ENCODE measurements at regions not wholly inside any gene's neighbourhood (a gene's known extent, or its start where the extent isn't known, plus 50 kb on each side); places are given as distances from the start of the nearest gene placed in this dataset.

DNA sequence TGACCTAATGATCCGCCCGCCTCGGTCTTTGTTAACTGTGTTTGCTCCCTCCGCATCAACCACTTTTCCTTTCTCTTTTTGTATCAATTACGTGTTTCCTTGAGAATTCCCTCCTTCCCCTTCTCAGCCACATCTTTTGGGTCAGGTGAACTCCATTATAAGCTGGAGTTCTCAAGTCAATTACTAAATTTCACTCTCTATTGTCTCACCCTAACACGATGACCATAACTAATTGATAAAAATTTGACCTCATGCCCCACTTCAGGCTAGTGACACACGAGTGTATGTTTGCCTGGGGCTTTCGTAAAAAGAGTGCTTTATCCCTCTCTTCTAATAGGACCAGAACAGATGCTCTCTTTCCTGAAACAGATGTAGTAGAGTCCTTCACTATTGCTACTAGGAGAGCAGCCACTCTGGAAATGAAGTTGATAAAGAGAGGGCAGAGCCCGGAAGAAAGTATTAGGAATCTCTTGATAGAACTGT, 403.6 kb upstream of the ANXA10 start:
- no peak for DNase-seq (ENCODE audit: low read depth in 2 of 2)

DNA sequence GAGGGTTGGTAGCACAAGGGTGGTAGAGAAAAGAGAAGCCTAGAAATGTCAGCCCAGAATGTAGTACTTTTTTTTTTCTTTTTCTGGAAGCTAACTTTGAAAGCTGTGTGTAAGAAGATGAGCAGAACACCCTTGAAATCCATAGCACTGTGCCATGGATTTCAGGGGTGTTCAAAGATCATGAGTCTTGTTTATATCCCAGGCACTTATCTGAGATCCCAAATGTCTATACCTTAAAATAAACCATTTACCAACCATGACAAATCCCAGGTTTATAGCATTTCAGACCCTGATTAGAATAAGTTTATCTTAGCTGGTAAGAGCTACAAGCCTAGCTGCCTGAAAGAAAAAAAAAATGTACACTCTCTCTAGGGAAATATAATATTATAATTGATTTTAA, 389.9 kb upstream of the ANXA10 start:
- DNase-seq (ENCODE audit: low read depth in 2 of 2), result no peak

DNA sequence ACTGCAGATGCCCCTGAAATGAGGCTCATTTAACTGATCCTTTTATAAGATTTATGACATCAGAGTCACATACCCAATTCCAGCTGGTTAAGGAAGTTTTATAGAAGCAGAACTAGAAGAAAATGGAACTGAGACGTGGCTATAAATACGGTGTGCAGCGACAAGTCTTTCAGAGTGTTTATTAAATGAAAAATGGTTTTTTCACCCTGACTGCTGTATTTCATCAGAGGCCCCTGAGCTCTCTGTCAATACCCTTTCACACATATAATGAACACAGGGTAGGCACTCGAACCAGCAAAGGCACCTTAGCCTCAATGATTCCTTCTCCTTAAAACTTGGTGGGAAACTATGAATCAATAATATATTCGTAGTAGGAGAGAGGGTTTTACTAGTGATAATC, 380.8 kb upstream of the ANXA10 start:
- no peak for DNase-seq (ENCODE audit: low read depth in 2 of 2)

DNA sequence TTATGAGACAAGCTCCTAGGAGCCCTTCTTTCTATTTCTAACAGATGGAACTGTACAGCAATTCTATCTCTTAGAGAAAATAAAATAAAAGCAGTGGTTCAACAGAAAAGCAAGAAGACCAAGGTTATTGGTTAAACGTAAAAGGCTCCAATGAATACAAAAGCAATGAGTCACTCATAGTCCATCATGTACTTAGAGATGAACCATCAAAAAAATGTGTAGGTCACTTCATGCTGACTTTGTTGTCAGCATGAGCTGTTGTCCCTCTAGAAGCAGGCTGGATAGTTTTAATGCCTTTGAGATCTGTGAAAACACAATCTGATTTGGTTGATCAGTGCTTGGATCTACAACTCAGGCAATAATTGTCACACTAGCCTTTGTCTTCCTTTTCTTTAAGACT, 378.6 kb upstream of the ANXA10 start:
- no peak for DNase-seq (ENCODE audit: low read depth in 2 of 2)

DNA sequence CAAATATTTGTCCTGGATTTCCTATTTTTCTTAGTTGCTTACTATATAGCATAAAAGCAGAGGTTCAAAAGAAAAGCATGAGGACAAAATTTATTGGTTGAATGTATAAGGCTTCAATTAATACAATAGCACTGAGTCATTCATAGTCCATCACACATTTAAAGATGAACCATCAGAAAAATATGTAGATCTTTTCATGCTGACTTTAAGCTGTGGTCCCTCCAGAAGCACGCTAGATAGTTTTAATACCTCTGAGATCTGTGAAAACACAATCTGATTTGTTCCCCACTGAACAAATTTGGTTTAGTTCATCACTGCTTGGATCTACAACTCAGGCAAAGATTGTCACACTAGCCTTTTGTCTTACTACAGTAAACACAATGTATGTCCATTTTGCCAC, 377.2 kb upstream of the ANXA10 start:
- DNase-seq (ENCODE audit: low read depth in 2 of 2), result no peak

DNA sequence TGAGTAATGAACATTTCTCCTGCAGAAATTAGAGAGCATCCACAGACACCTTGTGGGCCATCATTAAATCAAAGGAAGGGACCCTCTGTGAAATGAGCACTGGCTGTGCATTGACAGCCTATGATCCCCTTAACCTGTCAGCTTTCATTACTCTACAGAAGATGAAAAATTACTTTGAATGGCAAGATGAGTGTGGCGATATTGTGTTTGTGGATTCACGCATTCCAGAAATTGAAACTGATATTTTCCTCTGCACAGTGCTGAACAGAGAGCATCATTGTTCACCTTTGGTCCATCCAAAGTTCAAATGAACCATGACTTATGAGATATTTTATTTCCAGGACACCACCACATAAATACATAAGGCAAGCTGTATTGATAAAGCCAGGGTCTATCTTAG, 374.8 kb upstream of the ANXA10 start:
- DNase-seq (ENCODE audit: low read depth in 2 of 2), result no peak

DNA sequence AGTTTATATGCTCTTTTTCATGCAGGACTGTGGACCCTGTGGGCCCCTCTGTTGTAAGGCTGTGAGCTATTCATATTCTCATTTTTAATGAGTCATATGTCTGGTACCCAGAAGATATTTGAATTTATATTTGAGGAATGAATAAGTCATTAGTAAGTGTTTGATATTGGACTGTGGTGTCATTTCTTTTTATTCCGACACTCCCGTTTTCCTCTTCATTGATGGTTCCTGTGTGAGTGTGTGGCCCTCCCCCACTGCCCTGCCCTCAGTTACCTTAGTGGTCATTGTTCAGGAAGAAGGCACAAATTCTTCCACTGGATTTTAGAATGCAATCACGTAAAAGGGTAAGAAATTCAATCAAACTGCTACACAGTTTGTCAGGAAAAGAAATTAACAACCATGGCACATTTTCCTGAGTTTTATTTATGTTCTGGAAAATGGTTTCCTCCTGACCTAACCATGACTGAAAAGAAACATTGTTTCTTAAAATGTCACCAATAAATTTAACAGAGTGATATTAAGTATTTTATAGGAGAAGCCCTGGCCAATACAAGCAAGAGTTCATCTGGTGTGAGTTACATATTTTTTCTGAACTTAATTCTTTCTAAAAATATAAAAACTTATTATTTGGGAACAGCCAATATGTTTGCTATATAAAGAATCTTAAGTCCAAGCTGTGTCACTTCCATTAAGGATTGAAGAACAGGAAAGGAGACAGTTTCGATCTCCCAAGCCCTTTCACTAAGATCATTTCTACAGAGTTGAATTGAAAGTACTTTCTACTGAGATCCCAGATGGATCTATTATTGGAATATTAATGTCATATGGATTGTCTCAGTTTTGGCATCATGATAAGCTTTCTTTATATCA, 370.5 kb upstream of the ANXA10 start:
- no peak for DNase-seq (ENCODE audit: low read depth in 2 of 2)

DNA sequence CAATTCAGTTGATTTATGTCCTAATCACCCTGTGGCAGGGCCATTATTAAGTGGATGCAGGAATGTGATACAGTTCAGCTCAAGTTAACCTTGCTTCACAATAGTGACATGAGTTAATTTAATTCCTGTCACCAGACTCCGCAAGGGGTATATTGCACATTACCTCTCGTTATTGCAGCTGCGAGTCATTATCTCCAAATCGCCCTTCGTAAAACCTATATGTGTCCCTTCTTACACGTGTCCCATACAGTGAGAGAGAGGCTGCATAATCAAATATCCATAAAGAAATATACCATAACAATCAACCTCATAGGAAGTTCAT, 369.9 kb upstream of the ANXA10 start:
- no peak for DNase-seq (ENCODE audit: low read depth in 2 of 2)

DNA sequence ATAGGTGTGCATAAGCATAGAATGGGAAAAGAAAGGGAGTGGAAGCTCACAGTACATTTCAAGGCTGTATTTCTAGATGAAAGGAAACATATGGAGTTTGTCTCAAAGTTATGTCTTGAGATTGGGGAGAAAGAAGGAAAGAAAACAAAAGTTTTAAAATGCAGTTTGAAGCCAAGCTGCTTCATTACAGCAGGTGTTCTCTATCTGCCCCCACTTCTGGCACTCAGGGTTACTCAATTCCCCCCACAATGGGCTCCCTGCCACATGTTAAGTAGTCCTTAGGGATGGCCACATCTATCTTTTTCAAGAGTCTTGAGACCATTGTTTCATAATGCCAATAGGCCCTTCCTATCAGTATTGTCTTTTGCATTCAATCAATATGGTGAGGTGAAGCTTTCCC, 367.4 kb upstream of the ANXA10 start:
- no peak for DNase-seq (ENCODE audit: low read depth in 2 of 2)

DNA sequence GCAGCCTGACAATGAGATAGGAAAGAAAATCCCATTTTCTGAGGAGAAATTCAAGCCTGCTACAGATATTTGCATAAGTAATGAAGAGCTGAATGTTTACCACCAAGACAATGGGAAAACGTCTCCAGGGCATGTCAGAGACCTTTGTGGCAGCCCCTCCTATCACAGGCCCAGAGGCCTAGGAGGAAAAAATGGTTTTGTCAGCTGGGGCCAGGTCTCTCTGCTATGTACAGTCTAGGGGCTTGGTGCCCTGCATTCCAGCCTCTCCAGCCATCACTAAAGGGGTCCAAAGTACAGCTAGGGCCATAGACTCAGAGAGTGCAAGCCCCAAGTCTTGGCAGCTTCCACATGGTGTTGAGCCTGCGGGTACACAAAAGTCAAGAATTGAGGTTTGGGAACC, 361.6 kb upstream of the ANXA10 start:
- no peak for DNase-seq (ENCODE audit: low read depth in 2 of 2)

DNA sequence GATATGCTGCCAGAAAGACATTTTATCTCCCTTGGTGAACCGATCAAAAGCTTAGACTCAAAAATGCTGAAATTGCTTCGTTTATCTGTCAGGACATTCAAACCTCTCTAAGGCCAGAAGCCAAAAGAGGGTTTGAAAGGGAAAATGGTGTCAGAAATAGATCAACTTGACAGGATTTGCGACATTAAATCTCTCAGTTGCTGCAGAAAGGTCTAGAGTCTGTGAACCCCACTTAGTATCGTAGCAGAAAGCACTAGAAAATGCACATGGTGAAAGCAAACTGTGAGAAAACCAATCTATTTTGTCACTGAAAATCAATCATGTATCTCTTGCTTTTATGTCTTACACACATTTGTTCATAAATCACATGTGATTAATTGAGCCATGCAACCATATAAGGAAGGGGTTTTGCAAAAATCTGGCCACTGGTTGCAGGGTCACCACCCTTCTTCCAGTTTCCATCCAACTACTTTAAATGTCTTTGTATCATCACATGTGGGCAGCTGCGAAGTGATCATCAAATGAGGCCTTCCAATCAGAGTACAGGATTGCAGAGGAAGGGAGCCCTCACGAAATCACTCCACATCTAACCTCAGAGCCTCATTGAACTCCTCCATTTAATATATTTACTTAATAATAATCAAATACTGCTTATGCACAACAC, 347.2 kb upstream of the ANXA10 start:
- no peak for DNase-seq (ENCODE audit: low read depth in 2 of 2)

DNA sequence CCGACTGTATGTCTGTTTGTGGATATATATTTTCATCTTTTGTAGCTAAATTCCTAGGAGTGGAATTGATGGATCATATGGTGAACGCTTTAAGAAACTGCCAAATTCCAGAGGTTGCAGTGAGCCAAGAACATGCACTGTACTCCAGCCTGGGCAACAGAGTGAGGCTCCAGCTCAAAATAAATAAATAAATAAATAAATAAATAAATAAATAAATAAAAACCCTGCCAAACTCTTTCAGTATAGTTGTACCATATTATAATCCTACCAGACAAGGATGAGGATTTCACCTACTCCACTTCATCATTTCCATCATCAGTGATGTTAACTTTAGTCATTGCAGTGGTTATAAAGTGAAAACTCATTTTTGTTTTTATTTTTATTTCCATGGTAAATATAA, 325.1 kb upstream of the ANXA10 start:
- no peak for DNase-seq (ENCODE audit: low read depth in 2 of 2)

DNA sequence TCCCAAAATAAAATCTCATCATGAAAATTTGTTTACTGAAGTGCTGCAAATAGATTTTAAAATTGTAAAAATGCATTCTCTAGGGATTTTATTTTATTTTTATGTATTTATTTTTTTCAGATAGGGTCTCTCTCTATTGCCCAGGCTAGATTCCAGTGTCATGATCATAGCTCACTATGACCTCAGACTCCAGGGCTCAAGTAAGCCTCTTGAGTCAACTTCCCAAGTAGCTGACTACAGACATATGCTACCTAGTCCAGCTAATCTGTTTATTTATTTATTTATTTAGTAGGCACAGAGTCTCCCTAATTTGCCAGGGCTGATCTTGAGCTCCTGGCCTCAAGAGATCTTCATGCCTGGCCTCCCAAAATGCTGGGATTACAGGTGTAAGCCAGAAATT, 317.7 kb upstream of the ANXA10 start:
- DNase-seq (ENCODE audit: low read depth in 2 of 2), result no peak

DNA sequence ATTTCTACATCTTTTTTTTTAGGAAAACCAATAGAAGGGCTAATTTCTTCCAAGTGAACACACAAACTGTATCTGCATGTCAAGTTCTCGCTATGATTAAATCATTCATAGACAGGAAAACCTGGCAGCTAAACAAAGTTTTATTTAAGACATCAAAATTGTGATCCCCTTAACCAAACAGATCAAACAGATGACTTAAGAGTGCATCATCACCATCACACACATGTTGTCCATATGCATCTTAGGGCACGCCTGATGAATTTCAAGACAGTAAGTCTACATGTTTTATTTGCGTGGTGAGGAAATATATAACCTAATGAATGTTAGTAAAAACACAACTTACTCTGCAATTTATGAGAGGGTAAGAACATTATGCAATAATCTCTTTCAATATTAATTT, 317.0 kb upstream of the ANXA10 start:
- no peak for DNase-seq (ENCODE audit: low read depth in 2 of 2)

DNA sequence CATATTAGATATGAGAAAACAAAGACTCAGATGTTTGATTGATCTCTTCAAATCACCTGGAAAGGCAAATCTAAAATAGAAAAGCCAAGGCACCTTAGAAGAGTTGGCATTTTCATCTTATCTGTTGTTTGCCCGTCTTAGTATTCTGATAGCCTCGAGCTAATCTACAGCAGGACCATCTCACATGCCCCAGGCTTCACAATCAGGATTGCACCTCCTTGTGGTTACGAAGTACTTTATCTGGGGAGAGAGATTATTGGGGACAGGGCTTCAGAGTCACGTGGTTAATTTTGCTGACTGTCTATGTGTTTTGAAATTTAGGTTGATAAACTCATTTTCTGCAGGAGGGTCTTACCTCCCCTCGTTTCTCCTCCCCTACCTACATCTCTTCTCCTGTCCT, 313.1 kb upstream of the ANXA10 start:
- no peak for DNase-seq (ENCODE audit: low read depth in 2 of 2)

DNA sequence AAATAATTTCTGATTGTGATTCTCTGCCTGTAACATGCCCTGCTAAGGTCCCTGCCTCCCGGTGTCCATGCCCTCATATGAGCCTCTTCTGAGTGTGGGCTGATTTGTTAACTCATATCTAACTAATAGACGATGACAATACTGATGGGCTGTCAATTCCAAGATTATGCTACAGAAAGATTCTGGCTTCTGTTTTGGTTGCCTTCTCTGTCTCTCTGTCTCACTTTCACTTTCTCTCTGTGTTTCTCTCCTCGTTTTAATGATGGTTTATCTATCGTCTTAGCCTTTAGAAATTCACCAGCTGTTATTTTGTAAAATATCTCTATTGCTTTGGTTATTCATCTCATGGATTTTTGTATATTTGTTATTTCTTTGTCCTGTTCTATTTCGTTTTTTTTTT, 312.5 kb upstream of the ANXA10 start:
- DNase-seq (ENCODE audit: low read depth in 2 of 2), result no peak

DNA sequence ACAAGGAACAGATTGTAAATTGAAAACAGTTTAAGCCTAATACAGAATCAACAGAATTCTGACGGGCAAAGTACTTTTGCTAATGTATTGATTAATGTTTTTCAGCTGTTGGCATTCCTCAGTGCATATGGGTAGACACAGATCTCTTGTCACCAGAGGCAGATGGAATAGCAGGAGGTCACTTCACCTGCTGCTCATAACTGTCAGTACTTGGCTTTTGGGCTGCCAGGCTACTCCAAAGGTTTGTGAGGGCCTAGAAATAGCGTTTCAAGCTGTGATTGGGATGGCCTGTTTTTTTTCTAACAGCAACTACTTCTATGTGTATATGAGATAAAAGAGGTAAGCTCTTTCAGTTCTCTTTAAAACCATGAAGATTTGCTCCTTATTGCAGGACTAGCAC, 307.5 kb upstream of the ANXA10 start:
- DNase-seq (ENCODE audit: low read depth in 2 of 2), result no peak

DNA sequence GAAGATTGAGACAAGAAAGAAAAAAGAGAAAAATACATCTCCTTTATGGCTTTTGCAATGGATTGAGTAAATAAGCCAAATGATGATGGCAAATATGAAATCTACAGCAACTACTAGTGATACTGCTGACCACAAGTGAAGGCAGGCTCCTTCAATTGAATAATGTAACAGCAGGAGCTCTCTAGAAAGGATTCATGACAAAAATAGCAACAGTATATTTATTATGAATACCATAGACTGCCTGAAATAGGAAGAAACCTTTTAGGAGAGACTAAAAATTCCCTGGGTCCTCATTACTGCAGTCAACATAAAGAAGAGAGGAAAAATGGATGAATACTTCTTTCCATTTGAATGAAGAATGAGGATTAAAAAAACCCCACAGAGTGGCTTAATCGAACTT, 306.8 kb upstream of the ANXA10 start:
- DNase-seq (ENCODE audit: low read depth in 2 of 2), result no peak

DNA sequence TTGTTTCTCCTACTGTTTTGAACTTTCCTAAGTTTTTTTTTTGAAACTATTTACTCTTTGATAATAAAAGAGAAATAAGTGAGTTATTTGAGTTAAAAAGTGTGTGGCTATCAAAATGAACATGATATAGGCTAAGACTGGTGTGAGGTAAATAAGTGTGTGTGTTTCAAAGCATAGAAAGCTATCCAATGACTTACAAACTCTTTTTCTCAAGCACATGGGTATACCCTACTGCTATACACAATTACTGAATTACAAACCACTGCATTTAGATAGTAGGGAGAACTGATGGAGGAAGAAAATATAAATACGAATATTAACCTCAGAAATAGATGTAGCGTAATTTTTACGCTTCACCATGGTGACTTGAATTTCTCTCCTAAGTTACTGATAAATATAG, 305.8 kb upstream of the ANXA10 start:
- no peak for DNase-seq (ENCODE audit: low read depth in 2 of 2)

DNA sequence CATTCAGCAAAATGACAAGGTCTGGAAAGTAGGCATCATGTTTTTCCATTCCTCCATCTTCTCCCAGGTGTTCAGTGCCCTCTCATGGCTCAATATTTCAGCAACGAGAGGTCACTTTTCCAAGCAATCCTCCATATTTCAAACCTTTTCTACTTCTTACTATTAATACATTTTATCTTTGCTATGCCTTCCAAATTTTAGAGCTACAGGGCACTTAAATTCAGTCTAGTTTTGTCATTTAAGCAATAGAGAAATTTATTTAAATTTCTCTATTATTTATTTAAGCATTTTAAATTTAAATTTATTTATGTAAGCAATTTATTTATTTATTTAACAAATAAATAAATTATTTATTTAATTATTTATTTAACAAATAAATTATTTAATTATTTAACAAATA, 305.1 kb upstream of the ANXA10 start:
- no peak for DNase-seq (ENCODE audit: low read depth in 2 of 2)

DNA sequence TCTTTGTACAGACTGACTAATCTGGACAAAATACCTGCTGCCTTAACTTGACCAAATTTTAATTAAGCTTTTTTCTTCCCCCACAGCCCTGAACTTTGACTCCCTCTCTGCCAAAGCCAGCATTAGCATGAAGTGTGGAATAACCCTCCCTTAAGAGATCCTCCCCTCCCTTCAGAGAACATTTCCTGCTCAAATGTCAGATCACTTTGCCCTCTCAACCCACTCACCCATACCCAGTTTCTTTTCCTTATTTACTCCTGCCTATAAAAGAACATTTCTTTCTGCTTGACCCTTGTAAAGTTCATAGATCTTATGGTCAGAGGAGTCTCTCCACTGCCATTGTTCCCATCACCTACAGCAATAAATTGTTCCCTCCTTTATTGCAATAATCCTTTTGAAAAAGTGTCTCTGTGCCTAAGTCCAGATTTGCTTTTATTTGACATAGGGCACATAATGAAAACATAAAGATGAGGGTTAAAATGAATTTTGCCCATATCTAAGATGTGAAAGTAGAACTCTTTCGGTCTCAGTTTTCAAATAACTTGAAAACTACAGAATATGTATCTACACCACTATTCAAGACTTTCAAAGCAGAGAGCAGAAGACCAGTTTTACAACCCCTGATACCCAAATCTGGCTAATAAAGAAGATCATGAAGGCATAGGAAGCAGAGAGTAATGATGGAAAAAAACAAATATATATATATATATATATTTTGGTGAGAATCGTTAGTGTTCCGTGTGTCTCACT, 289.7 kb upstream of the ANXA10 start:
- no peak for DNase-seq (ENCODE audit: low read depth in 2 of 2)

DNA sequence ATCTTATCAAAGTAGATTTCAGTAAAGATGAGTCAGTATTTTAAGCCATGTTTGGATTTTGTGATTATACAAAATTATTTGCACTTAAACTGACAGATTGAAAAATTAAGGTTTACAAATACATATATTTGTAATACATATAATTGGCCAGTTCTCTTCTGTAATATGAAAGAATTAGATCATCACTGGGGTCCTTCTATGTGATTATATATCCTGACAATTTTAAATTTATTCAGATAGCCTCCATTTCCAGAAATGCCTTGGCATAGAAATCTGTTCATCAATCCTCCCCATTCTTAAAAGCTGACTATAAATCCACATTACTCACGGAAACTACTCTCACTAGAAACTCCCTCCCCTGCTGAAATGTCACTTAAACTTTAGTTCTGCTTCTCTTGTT, 280.4 kb upstream of the ANXA10 start:
- no peak for DNase-seq (ENCODE audit: low read depth in 2 of 2)

DNA sequence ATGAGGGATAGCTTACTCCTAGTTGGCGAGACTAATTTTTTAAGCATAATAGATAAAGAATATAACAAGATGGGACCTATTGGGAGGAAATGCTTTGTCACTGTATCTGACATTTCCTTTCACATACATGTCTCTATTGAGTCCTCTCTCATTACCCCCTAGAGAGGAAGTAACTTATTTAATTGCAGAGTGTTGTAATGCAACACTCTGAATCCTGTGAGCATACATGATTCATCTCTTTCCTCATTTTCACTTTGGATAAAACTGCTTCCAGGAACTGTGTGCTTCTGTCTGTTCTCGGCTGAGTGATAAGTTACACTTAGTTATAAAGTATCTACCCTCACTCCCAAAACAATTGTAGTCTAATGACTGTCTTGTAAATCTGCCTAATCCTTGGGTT, 266.1 kb upstream of the ANXA10 start:
- DNase-seq (ENCODE audit: low read depth in 2 of 2), result no peak

Measured in stimulated activated CD8-positive, alpha-beta memory T cell treated with anti-CD3 and anti-CD28 coated beads, Interleukin-2, amount 100 ng/mL, for 48 hours (primary cell).